B cell (primary cell): ENCODE measurements at regions not wholly inside any gene's neighbourhood (a gene's known extent, or its start where the extent isn't known, plus 50 kb on each side); places are given as distances from the start of the nearest gene placed in this dataset.

Experiments used
- ATAC-seq: fragments of 200-7000 bp; cut with Tn5 transposase; one replicate; pipeline ENCODE4 v1.10.0; 2021; ENCODE audit warnings: low read depth, mild to moderate bottlenecking, moderate number of reproducible peaks, moderate library complexity
- CTCF ChIA-PET: fragments of 350-600 bp; sonication (Branson Sonifier 250); formaldehyde crosslinking; loops from one replicate; lab custom pipeline; 2021; ENCODE audit warnings: antibody characterized with exemption, inconsistent platforms; lab: Charles Lee
- POLR2A ChIA-PET: fragments of 350-600 bp; sonication (Branson Sonifier 250); formaldehyde crosslinking; loops from one replicate; lab custom pipeline; 2021; ENCODE audit warnings: antibody characterized with exemption; lab: Charles Lee
- DNase-seq: peaks from one replicate; pipeline ENCODE4 v3.0.0; 2013
- H2AFZ ChIP-seq: 2 replicates; pipeline ENCODE4 v1.6.1; 2012; ENCODE audit warnings: mild to moderate bottlenecking, low read depth, low read length; ENCODE audit not compliant: insufficient read depth, poor library complexity, severe bottlenecking
- H3K27ac ChIP-seq, 2 donors: 1 replicate in 1 of 2; 2 replicates in 1 of 2; pipeline ENCODE4 v1.5.1; 2012 to 2013; ENCODE audit warnings: low read length in 2 of 2, mild to moderate bottlenecking in 2 of 2, moderate library complexity in 1 of 2
- H3K27me3 ChIP-seq, 4 experiments: fragments of 200-600 bp in 1 of 4; sonication (generic) in 1 of 4; replicated peaks in 1 of 4; 1 replicate in 2 of 4; 2 replicates in 2 of 4; pipeline versions ENCODE4 v1.6.1 to v1.7.0; 2013 to 2016; ENCODE audit warnings: low read length in 3 of 4, mild to moderate bottlenecking in 2 of 4, mixed read lengths in 1 of 4, moderate library complexity in 1 of 4; ENCODE audit not compliant: insufficient read depth in 4 of 4, control insufficient read depth in 3 of 4; ENCODE audit errors: control extremely low read depth in 1 of 4
- H3K36me3 ChIP-seq, 2 experiments: replicated peaks in 1 of 2; 1 replicate in 1 of 2; 2 replicates in 1 of 2; pipeline versions ENCODE4 v1.6.1 to v1.7.1; 2013; ENCODE audit warnings: low read length in 1 of 2; ENCODE audit not compliant: insufficient read depth in 2 of 2, control insufficient read depth in 1 of 2; ENCODE audit errors: control extremely low read depth in 1 of 2, extremely low read depth in 1 of 2
- H3K4me1 ChIP-seq, 2 donors: fragments of 200-600 bp in 1 of 2; sonication (generic) in 1 of 2; 1 replicate in 1 of 2; 2 replicates in 1 of 2; pipeline versions ENCODE4 v1.5.1 to v1.6.1; 2013 to 2017; ENCODE audit warnings: low read length in 2 of 2; ENCODE audit not compliant: control insufficient read depth in 2 of 2, insufficient read depth in 2 of 2
- H3K4me2 ChIP-seq: replicated peaks from 2 replicates; pipeline ENCODE3; 2012; ENCODE audit warnings: mild to moderate bottlenecking, low read depth, low read length; ENCODE audit not compliant: poor library complexity, severe bottlenecking
- H3K4me3 ChIP-seq, 5 experiments: fragments of 200-600 bp in 1 of 5; sonication (generic) in 1 of 5; 1 replicate in 3 of 5; 2 replicates in 2 of 5; pipeline versions ENCODE4 v1.5.1 to v1.7.0; 2011 to 2016; ENCODE audit warnings: low read length in 4 of 5, mild to moderate bottlenecking in 4 of 5, low read depth in 2 of 5, control low read depth in 1 of 5, moderate library complexity in 1 of 5; ENCODE audit not compliant: insufficient read depth in 1 of 5; ENCODE audit errors: control extremely low read depth in 1 of 5, extremely low read depth in 1 of 5
- H3K79me2 ChIP-seq: fragments of 200-600 bp; sonication (generic); one replicate; pipeline ENCODE4 v1.6.0; 2016; ENCODE audit warnings: low read length; ENCODE audit not compliant: control insufficient read depth, insufficient read depth
- H3K9ac ChIP-seq: fragments of 200-600 bp; sonication (generic); 2 replicates; pipeline ENCODE4 v1.6.1; 2017; ENCODE audit warnings: mild to moderate bottlenecking, low read length, moderate library complexity
- H3K9me3 ChIP-seq, 3 donors: one replicate each; pipeline versions ENCODE4 v1.6.1 to v1.7.1; 2013; ENCODE audit warnings: low read length in 2 of 3; ENCODE audit not compliant: control insufficient read depth in 2 of 3, insufficient read depth in 1 of 3; ENCODE audit errors: control extremely low read depth in 1 of 3
- H4K20me1 ChIP-seq: 2 replicates; pipeline ENCODE4 v1.6.0; 2012; ENCODE audit warnings: mild to moderate bottlenecking, low read length; ENCODE audit not compliant: insufficient read depth, control insufficient read depth, poor library complexity, severe bottlenecking
- H3K27ac Mint-ChIP-seq: one replicate; pipeline ENCODE4 v1.8.0; 2021; ENCODE audit warnings: mixed read lengths
- H3K27me3 Mint-ChIP-seq: one replicate; pipeline ENCODE4 v1.8.0; 2021; ENCODE audit warnings: mixed read lengths
- H3K4me1 Mint-ChIP-seq: one replicate; pipeline ENCODE4 v1.8.0; 2021; ENCODE audit warnings: mixed read lengths
- H3K4me3 Mint-ChIP-seq: one replicate; pipeline ENCODE4 v1.8.0; 2021; ENCODE audit warnings: mixed read lengths
- H3K9me3 Mint-ChIP-seq: one replicate; pipeline ENCODE4 v1.8.0; 2022; ENCODE audit warnings: mixed read lengths; ENCODE audit not compliant: insufficient read depth
- CTCF ChIP-seq: fragments of 200-600 bp; IDR thresholded peaks from one replicate; pipeline ENCODE4 v1.8.0; 2022; ENCODE audit warnings: antibody characterized with exemption, mild to moderate bottlenecking
- EZH2 ChIP-seq: IDR thresholded peaks from 2 replicates; pipeline ENCODE4 v1.6.1; 2012; ENCODE audit warnings: borderline replicate concordance, low read depth, mild to moderate bottlenecking, moderate library complexity, low read length; ENCODE audit not compliant: insufficient read depth, poor library complexity, severe bottlenecking
- WGBS: methylation state at CpG from one replicate; pipeline ENCODE4 v1.1.5; 2013; ENCODE audit warnings: missing lambda C conversion rate; ENCODE audit not compliant: insufficient coverage; 5-methylcytosine and 5-hydroxymethylcytosine counted together
- intact Hi-C: fragments of 100-400 bp; cut with micrococcal nuclease; formaldehyde crosslinking; loops from one replicate; pipeline ENCODE4 v1.10.0; 2022

- ATAC-seq (no peak), DNase-seq (no peak)
- H3K9ac ChIP-seq, result no peak overlapping the region
- Mint-ChIP-seq H3K4me3 (no peak overlapping the region), H3K9me3 (peaks cover 4% of the 10 kb centered on the region), H3K4me1 (peaks cover 14% of the 10 kb centered on the region), H3K27ac (no peak overlapping the region), H3K27me3 (no peaks in the 10 kb centered on the region)
- H3K79me2 ChIP-seq, result no peaks in the 10 kb centered on the region
- intact Hi-C loops, result no loop called here
- no peak for TF ChIP-seq EZH2
- TF ChIP-seq CTCF, result no peak
- H2AFZ ChIP-seq, result no peak overlapping the region
- no peak overlapping the region for H3K4me3 ChIP-seq
- no peaks in the 10 kb centered on the region for H4K20me1 ChIP-seq
- POLR2A ChIA-PET, result no interaction called here
- peaks cover 16 to 22% of the 10 kb centered on the region in 2 donors for H3K4me1 ChIP-seq
- H3K36me3 ChIP-seq, result no peaks in the 10 kb centered on the region
- WGBS, result 100% methylated on average over 1 of the region's 3 CpGs
- H3K4me2 ChIP-seq, result no peak overlapping the region
- H3K27me3 ChIP-seq, result no peaks in the 10 kb centered on the region
- peaks cover 0 to 2% (median 0%) of the 10 kb centered on the region in 3 donors for H3K9me3 ChIP-seq
- no peak overlapping the region for H3K27ac ChIP-seq
- CTCF ChIA-PET, result interaction anchor here (1.4 to 1.5 kb wide), 2 partner anchors 11 to 299 kb away, joined by 3 read pairs; no protein-coding TSS in a partner anchor
These were observed 74.7 kb upstream of the PPM1B start for GRCh38 chr2:44093970-44094369.

GRCh38 chr2:44097322-44097907, 71.3 kb upstream of the PPM1B start:
- Histone ChIP-seq H3K27ac (no peak overlapping the region), H3K4me3 (no peak overlapping the region), H3K9ac (no peak overlapping the region), H3K4me1 (peaks cover 3 to 8% of the 10 kb centered on the region in 2 donors), H3K36me3 (no peaks in the 10 kb centered on the region), H3K27me3 (peaks cover 0 to 3% (median 0%) of the 10 kb centered on the region in 4 experiments), H3K4me2 (no peak overlapping the region), H2AFZ (no peak overlapping the region), H3K9me3 (peaks cover 0 to 2% (median 0%) of the 10 kb centered on the region in 3 donors), H4K20me1 (no peaks in the 10 kb centered on the region), H3K79me2 (no peaks in the 10 kb centered on the region)
- no peak for ATAC-seq
- POLR2A ChIA-PET, result no interaction called here
- H3K9me3 Mint-ChIP-seq, result peaks cover 4% of the 10 kb centered on the region
- TF ChIP-seq CTCF (no peak), EZH2 (no peak)
- 93% methylated on average over 5 of the region's 6 CpGs for WGBS
- no peak overlapping the region for H3K27ac Mint-ChIP-seq
- intact Hi-C loops, result no loop called here
- H3K4me3 Mint-ChIP-seq, result no peak overlapping the region
- H3K4me1 Mint-ChIP-seq, result peaks cover 3% of the 10 kb centered on the region
- no peaks in the 10 kb centered on the region for H3K27me3 Mint-ChIP-seq
- CTCF ChIA-PET, result no interaction called here
- no peak for DNase-seq
